ENCODE measurements at regions not wholly inside any gene's neighbourhood (a gene's known extent, or its start where the extent isn't known, plus 50 kb on each side); places are given as distances from the start of the nearest gene placed in this dataset.

DNA sequence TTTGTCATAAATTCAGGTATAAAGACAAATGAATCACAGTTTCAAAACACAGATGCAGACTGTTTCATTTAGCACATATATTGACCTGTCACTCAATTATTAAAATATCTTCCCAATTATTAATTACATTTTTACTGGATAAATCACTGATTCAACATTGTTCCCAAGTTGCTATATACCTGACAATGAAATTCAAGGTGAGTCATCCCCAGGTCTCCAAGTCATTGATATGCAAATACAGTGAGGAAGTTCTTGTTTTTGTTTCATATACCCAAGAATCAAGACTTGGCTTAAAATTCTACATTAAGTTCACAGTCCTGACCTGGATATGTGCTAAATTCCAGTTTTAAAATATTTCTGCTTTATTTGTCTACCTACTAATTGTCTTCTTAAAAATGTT lies 599.3 kb upstream of the PSMD7 start (continued):
- TF ChIP-seq RFX5 (IDR thresholded peaks at IDR 0.05; ENCODE audit: borderline replicate concordance, low read depth, low read length) (no peak), JUN (IDR thresholded peaks at IDR 0.05; ENCODE audit: low read depth, low read length) (peak; percentile 65), SIRT6 (IDR thresholded peaks at IDR 0.05; ENCODE audit: low read length) (no peak), CTCF (IDR thresholded peaks at IDR 0.05; ENCODE audit: control extremely low read depth in 1 of 3, insufficient read depth in 1 of 3, low read depth in 1 of 3, low read length in 3 of 3) (no peak), ASH2L (IDR thresholded peaks at IDR 0.05; ENCODE audit: low read length) (no peak), KDM1A (IDR thresholded peaks at IDR 0.05; ENCODE audit: borderline replicate concordance, low read length) (no peak), EGR1 (IDR thresholded peaks at IDR 0.05; ENCODE audit: borderline replicate concordance, low read depth, low read length) (no peak), CHD2 (IDR thresholded peaks at IDR 0.05; ENCODE audit: low read length) (no peak), HDAC6 (IDR thresholded peaks at IDR 0.05; ENCODE audit: low read depth, low read length) (no peak), SP4 (IDR thresholded peaks at IDR 0.05; ENCODE audit: low read length) (no peak)

Measured in H1 (cell line).